ENCODE measurements at regions not wholly inside any gene's neighbourhood (a gene's known extent, or its start where the extent isn't known, plus 50 kb on each side); places are given as distances from the start of the nearest gene placed in this dataset.

DNA sequence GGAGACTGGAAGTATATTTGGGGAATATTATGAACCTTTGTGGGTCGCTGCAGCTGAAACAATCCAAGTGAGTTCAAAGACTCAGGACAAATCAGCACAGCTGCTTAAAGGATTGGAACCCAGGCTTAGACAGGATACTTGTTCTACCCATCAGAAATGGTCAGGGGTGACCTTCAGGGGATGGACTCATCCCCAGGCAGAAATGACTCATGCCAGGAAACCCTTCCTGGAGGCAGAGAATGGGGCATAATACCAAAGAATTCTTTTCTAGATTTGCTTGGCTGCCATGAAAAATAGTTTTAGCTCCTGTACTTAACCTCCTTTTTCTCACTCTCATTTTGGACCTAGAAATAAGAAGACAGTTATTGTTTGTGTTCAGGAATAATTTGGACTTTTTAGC lies 425.5 kb downstream of the TSN start:
- TF ChIP-seq CTCF (IDR thresholded peaks at IDR 0.05; ENCODE audit: control extremely low read depth, extremely low read depth, low read depth, missing control alignments) = no peak
- ChIA-PET POLR2A (no interaction called here), CTCF (interaction anchor here (0.9 to 1.4 kb wide), 4 partner anchors 8 to 11 kb away, joined by 3 to 4 read pairs (median 3); no protein-coding TSS in a partner anchor)

DNA sequence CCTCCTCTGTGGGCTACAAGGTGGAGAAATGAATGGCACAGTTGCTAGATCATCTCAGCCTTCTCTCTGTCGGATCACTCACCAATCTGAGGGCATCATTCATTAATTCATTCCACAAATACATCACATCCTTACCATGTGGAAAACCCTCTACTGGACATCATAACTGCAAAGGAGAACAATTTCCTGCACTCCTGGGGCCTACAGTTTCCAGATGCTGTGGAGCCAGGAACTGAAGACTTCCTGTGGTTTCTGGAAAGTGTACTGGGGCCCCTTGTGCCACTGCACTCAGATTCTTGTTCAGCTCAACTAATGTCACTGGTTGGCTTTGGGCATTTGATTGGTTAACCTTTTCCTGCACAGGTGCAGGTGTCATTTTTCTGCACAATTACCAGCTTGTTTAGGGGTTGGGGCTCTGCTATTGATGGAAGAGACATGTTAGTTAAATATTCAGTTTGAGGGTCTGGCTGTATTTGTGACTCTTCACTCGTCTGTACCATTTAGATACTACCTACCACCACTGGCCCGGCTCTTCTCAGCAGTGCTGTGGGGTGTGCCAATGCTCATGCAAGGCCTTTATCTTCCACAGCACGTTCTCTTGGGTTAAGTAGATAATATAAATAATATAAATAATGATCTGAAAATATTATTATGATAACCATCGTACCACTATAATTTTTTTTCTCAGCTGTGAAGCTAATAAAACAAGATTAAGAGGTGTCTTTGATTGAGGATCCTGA lies 427.3 kb downstream of the TSN start:
- CTCF ChIA-PET = interaction anchor here (1.7 kb wide), 1 partner anchor 18 kb away, joined by 3 read pairs; no protein-coding TSS in a partner anchor
- no peak for TF ChIP-seq CTCF (IDR thresholded peaks at IDR 0.05; ENCODE audit: control extremely low read depth, extremely low read depth, low read depth, missing control alignments)
- POLR2A ChIA-PET = no interaction called here
- DNase-seq (ENCODE audit: extremely low spot score) = no peak

More for the DNA sequence above, 425.5 kb downstream of the TSN start:
- no peak for DNase-seq (ENCODE audit: extremely low spot score)

GRCh38 chr2:122183890-122184289 lies 428.4 kb downstream of the TSN start:
- CTCF ChIA-PET = interaction anchor here (1.7 kb wide), 1 partner anchor 20 kb away, joined by 3 read pairs; no protein-coding TSS in a partner anchor
- POLR2A ChIA-PET = no interaction called here
- no peak for TF ChIP-seq CTCF (IDR thresholded peaks at IDR 0.05; ENCODE audit: control extremely low read depth, extremely low read depth, low read depth, missing control alignments)
- DNase-seq (ENCODE audit: extremely low spot score) = no peak

DNA sequence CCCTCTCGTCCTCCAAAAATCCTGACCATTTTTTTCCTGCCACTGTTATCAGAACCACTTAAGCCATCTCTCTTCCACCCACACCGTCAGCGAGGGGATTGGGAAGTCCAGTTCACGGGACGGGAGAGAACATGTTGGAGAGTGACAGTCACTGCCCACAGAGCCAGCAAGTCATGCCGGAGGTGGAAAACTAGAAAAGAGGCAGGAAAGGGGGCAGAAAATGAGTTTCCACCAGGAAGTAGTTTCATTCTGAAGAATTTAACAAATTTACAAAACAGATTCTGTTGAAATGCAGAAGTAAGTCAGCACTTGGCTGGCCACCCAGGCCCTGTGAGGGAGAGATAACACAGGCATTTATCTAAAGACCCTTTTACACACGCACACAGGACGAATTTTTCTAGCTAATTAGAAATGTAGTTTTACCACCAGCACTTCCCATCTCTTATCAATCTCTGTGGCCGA lies 431.3 kb downstream of the TSN start:
- POLR2A ChIA-PET = no interaction called here
- no peak for TF ChIP-seq CTCF (IDR thresholded peaks at IDR 0.05; ENCODE audit: control extremely low read depth, extremely low read depth, low read depth, missing control alignments)
- CTCF ChIA-PET = interaction anchor here (0.6 to 1.5 kb wide), 2 partner anchors 12 to 527 kb away, joined by 3 read pairs; no protein-coding TSS in a partner anchor
- DNase-seq (ENCODE audit: extremely low spot score) = no peak

GRCh38 chr2:122191331-122191730 lies 435.9 kb downstream of the TSN start:
- POLR2A ChIA-PET = no interaction called here
- CTCF ChIA-PET = interaction anchor here (0.8 to 1.4 kb wide), 3 partner anchors 10 to 17 kb away, joined by 3 read pairs; no protein-coding TSS in a partner anchor

DNA sequence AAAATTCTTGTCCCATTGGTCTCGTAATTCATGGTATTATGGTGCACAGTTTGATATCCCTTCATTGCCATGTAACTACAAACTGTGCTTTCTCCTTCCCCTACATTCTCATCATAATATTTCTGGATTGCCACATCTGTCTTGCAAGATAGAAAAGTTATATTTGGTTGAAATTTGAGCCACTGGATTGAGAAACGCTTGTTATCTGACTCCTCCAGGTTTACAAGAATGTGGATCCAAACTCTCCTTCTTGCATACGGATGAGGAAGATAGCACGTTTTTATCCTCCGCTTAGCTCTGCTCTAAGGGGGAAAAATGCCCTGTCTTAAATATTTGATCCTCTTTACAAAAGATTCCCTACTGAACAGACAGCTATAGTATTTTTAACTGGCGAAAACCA lies 438.2 kb downstream of the TSN start:
- ChIA-PET POLR2A (no interaction called here), CTCF (no interaction called here)
- TF ChIP-seq CTCF (IDR thresholded peaks at IDR 0.05; ENCODE audit: control extremely low read depth, extremely low read depth, low read depth, missing control alignments) = no peak
- DNase-seq (ENCODE audit: extremely low spot score) = no peak

More at GRCh38 chr2:122191331-122191730, 435.9 kb downstream of the TSN start:
- peak; percentile 22 for DNase-seq (ENCODE audit: extremely low spot score)
- TF ChIP-seq CTCF (IDR thresholded peaks at IDR 0.05; ENCODE audit: control extremely low read depth, extremely low read depth, low read depth, missing control alignments) = peak; percentile 18

Data from GM10248 (cell line).